ENCODE measurements at regions not wholly inside any gene's neighbourhood (a gene's known extent, or its start where the extent isn't known, plus 50 kb on each side); places are given as distances from the start of the nearest gene placed in this dataset.

DNA sequence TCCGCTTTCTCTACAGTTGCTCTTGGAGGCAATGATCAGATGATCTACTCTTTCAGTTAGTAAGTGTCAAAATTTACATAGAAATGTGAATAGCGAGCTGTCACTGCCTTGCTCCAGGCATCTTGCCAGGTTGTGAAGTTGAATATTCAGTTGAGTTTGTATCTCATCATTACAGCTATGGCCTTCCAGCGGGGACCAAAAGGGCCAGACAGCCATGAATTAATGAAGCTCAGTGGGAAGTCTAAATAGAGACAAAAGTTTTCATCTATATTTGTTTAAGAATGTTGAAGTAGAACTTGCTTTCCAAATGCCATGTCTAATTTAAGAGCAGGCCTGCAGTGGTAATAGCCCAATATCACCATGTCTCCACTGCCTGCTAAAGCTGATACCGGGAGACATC, 387.8 kb downstream of the FLRT2 start:
- DNase-seq (no peak), ATAC-seq (no peak)
- intact Hi-C loops (cut with DNase I) = no loop called here
- Histone ChIP-seq H3K9me3 (ENCODE audit: control insufficient read depth, low read length) (no peaks in the 10 kb centered on the region), H3K27me3 (ENCODE audit: control insufficient read depth, insufficient read depth) (no peaks in the 10 kb centered on the region), H3K4me1 (ENCODE audit: control insufficient read depth, insufficient read depth, low read length) (no peaks in the 10 kb centered on the region), H3K4me3 (ENCODE audit: low read length) (no peak overlapping the region), H3K27ac (ENCODE audit: low read length) (no peak overlapping the region)
- WGBS = 78% methylated on average over 4 of the region's 4 CpGs

DNA sequence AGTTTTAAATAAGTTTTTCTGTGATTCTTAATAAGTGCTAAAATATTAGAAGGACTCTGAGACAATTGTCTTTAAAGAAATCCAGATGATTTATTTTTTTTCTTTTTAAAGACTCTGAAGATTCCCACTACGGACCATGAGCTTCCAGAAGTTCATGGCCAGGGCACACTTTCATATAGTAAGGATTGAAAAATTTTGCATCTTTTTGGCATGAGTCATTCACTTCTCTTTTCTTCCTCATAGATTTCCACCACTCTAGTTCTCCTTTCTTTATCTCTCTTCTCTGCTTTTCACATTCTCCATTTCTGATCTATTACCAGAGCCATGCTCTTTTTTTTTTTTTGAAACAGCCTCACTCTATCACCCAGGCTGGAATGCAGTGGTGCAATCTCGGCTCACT, 385.8 kb downstream of the FLRT2 start:
- Histone ChIP-seq H3K27me3 (ENCODE audit: control insufficient read depth, insufficient read depth) (no peaks in the 10 kb centered on the region), H3K9me3 (ENCODE audit: control insufficient read depth, low read length) (no peaks in the 10 kb centered on the region), H3K4me3 (ENCODE audit: low read length) (no peak overlapping the region), H3K4me1 (ENCODE audit: control insufficient read depth, insufficient read depth, low read length) (no peaks in the 10 kb centered on the region), H3K27ac (ENCODE audit: low read length) (no peak overlapping the region)
- intact Hi-C loops (cut with DNase I) = no loop called here
- WGBS = 63% methylated on average over 2 of the region's 2 CpGs
- DNase-seq = no peak
- ATAC-seq = no peak

DNA sequence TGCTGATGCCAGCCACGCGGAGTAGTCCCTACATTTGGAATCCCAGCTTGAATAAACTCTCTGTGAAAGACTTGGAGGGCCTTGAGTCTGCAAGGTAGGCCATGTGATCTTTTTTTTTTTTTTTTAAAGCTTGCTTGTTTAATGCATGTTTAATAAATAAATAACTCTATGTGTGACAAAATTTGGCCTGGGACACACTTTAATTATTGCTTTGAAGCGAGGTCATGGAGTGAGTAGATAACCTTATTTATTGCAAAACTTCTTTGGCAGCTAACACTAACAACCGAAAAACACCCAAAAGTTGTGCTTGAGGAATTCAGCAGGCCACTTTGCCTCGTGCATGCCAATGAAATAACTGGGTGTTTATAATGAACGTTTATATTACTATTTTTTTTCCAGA, 382.2 kb downstream of the FLRT2 start:
- no peak for DNase-seq
- H3K27ac ChIP-seq (ENCODE audit: low read length) = no peak overlapping the region
- ATAC-seq = no peak
- no peaks in the 10 kb centered on the region for H3K27me3 ChIP-seq (ENCODE audit: control insufficient read depth, insufficient read depth)
- WGBS = 71% methylated on average over 6 of the region's 6 CpGs
- H3K9me3 ChIP-seq (ENCODE audit: control insufficient read depth, low read length) = no peaks in the 10 kb centered on the region
- H3K4me3 ChIP-seq (ENCODE audit: low read length) = no peak overlapping the region
- no peaks in the 10 kb centered on the region for H3K4me1 ChIP-seq (ENCODE audit: control insufficient read depth, insufficient read depth, low read length)
- intact Hi-C loops (cut with DNase I) = no loop called here

DNA sequence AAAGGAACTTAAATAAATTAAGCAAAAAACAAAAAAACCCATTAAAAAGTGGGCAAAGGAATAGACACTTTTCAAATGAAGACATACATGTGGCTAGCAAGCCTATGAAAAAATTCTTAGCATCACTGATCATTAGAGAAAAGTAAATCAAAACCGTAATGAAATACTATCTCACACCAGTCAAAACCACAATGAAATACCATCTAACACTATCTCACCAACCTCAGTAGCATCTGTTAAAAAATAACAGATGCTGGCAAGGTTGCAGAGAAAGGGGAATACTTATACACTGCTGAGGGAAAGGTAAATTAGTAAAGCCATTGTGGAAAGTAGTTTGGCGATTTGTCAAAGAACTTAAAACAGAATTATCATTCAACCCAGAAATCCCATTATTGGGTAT, 381.1 kb downstream of the FLRT2 start:
- WGBS = 93% methylated on average over 2 of the region's 2 CpGs
- DNase-seq = no peak
- ATAC-seq = no peak
- Histone ChIP-seq H3K4me3 (ENCODE audit: low read length) (no peak overlapping the region), H3K27me3 (ENCODE audit: control insufficient read depth, insufficient read depth) (no peaks in the 10 kb centered on the region), H3K27ac (ENCODE audit: low read length) (no peak overlapping the region), H3K4me1 (ENCODE audit: control insufficient read depth, insufficient read depth, low read length) (no peaks in the 10 kb centered on the region), H3K9me3 (ENCODE audit: control insufficient read depth, low read length) (no peaks in the 10 kb centered on the region)
- intact Hi-C loops (cut with DNase I) = no loop called here

DNA sequence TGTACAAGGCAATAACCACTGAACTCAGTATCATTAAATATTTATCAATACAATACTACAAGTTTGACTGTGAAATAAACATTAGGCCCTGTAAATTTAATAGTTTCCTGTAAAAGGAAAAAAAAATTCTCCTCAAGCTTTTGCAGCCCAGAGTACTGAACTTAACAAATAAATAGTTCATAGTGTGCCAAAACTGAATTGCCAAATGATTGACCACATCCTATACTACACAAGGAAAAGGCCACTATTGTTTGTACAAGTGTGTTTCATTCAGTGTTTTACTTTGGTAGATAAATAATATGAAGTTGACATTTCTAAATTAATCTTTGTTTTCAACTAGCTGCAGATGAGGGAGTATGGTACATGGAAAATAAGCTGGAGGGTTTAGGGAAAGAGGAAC, 379.6 kb downstream of the FLRT2 start:
- Histone ChIP-seq H3K27ac (ENCODE audit: low read length) (no peak overlapping the region), H3K4me1 (ENCODE audit: control insufficient read depth, insufficient read depth, low read length) (no peaks in the 10 kb centered on the region), H3K9me3 (ENCODE audit: control insufficient read depth, low read length) (no peaks in the 10 kb centered on the region), H3K4me3 (ENCODE audit: low read length) (no peak overlapping the region), H3K27me3 (ENCODE audit: control insufficient read depth, insufficient read depth) (no peaks in the 10 kb centered on the region)
- intact Hi-C loops (cut with DNase I) = no loop called here
- DNase-seq = no peak
- no peak for ATAC-seq

DNA sequence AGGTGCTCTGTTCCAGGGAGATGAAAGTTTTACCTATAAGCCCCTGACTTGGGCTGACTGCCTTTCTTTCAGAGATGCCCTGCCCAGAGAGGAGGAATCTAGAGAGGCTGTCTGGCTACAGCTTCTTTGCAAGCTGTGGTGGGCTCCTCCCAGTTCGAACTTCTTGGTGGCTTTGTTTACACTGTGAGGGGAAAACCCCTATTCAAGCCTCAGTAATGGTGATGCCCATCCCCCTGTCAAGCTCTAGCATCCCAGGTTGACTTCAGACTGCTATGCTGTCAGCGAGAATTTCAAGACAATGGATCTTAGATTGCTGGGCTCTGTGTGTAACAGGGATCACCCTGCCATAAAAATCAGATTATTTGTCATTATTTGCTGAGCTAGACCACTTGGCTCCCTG, 377.6 kb downstream of the FLRT2 start:
- Histone ChIP-seq H3K4me1 (ENCODE audit: control insufficient read depth, insufficient read depth, low read length) (no peaks in the 10 kb centered on the region), H3K4me3 (ENCODE audit: low read length) (no peak overlapping the region), H3K9me3 (ENCODE audit: control insufficient read depth, low read length) (no peaks in the 10 kb centered on the region), H3K27me3 (ENCODE audit: control insufficient read depth, insufficient read depth) (no peaks in the 10 kb centered on the region), H3K27ac (ENCODE audit: low read length) (no peak overlapping the region)
- intact Hi-C loops (cut with DNase I) = no loop called here
- WGBS = 60% methylated on average over 2 of the region's 2 CpGs
- ATAC-seq (no peak), DNase-seq (no peak)

DNA sequence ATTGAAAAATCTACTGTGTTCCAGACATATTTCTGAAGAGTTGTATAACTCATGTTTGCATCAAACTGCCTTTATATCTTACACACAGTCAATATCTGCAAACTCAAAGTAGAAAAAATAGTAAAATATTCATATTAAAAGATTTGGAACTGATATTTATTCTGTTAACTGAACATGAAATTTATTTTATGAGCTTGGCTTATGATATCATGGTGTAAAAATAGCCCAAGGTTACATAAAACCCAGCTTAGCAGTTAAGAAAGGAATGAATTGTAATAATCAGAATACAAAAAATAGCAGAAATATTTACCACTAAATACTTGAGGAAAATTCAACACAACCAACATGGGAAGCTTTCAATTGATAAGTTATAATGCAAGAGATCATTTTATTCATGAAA, 367.9 kb downstream of the FLRT2 start:
- no peak overlapping the region for H3K27ac ChIP-seq (ENCODE audit: low read length)
- DNase-seq = no peak
- H3K27me3 ChIP-seq (ENCODE audit: control insufficient read depth, insufficient read depth) = no peaks in the 10 kb centered on the region
- H3K9me3 ChIP-seq (ENCODE audit: control insufficient read depth, low read length) = no peaks in the 10 kb centered on the region
- no peak overlapping the region for H3K4me3 ChIP-seq (ENCODE audit: low read length)
- intact Hi-C loops (cut with DNase I) = no loop called here
- ATAC-seq = no peak
- no peaks in the 10 kb centered on the region for H3K4me1 ChIP-seq (ENCODE audit: control insufficient read depth, insufficient read depth, low read length)

DNA sequence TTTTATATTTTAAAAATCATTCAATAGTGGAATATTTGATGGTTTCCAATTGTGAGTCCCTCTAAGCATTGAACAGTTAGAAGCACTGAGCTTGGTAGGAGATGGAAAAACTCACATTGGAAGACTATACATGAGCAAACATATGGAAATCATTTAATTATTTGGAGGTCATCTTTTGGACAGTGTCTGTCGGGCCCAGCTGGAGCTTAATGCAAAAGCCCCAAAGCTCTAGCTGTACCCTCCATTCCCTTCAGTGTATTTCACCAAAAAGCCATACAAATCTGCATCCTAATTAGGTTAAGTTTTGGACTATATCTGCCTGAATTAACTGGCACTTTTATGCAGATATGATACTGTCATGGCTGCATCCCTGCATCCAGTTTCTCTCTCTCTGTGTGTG, 365.7 kb downstream of the FLRT2 start:
- intact Hi-C loops (cut with DNase I) = no loop called here
- no peaks in the 10 kb centered on the region for H3K9me3 ChIP-seq (ENCODE audit: control insufficient read depth, low read length)
- WGBS = 61% methylated on average over 1 of the region's 1 CpG
- no peak overlapping the region for H3K27ac ChIP-seq (ENCODE audit: low read length)
- H3K4me1 ChIP-seq (ENCODE audit: control insufficient read depth, insufficient read depth, low read length) = no peaks in the 10 kb centered on the region
- no peak overlapping the region for H3K4me3 ChIP-seq (ENCODE audit: low read length)
- no peak for ATAC-seq
- H3K27me3 ChIP-seq (ENCODE audit: control insufficient read depth, insufficient read depth) = no peaks in the 10 kb centered on the region
- DNase-seq = no peak

DNA sequence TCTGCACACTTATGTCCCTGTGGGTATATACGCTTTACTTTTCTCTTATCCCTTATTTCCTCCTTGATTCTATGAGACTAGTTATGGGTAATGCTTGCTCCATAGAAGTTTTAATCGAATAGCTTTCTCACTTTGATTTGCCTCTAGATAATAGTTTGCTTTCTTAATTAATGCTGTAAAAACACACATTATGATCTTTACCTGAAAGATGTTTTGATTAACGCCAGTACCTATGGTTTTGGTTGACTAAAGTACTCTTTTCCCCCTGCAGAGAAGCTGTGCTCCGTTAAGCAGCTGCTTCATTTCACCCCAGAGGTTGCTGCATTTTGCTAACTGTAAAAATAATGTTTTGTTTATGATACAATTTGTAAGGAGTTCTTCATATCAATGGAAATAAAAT, 362.3 kb downstream of the FLRT2 start:
- no peaks in the 10 kb centered on the region for H3K9me3 ChIP-seq (ENCODE audit: control insufficient read depth, low read length)
- WGBS = 72% methylated on average over 4 of the region's 4 CpGs
- ATAC-seq = no peak

DNA sequence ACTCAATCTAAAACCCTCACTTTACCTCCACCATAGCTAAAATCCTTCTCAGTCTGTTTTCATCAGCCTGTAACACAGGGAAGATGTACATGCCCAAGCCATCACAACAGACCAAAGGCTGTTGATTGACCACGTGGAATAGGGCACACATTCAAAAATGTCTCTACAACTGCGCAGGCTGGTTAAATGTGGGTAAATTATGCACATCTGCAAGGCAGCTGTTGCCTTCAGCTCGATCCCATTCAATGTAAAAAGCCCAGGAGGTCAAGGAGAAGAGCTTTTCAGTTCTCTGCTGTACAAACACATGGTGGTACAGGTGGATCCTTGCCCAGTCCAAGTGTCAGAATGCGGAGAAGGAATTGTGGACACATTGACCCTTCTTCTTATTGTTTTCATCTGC, 354.0 kb downstream of the FLRT2 start:
- H3K4me3 ChIP-seq (ENCODE audit: low read length) = no peak overlapping the region
- no peak for ATAC-seq
- H3K27ac ChIP-seq (ENCODE audit: low read length) = no peak overlapping the region
- H3K27me3 ChIP-seq (ENCODE audit: control insufficient read depth, insufficient read depth) = no peaks in the 10 kb centered on the region
- DNase-seq = no peak
- intact Hi-C loops (cut with DNase I) = no loop called here
- 70% methylated on average over 4 of the region's 4 CpGs for WGBS
- no peaks in the 10 kb centered on the region for H3K4me1 ChIP-seq (ENCODE audit: control insufficient read depth, insufficient read depth, low read length)
- H3K9me3 ChIP-seq (ENCODE audit: control insufficient read depth, low read length) = no peaks in the 10 kb centered on the region

More for the DNA sequence above, 362.3 kb downstream of the FLRT2 start:
- Histone ChIP-seq H3K4me1 (ENCODE audit: control insufficient read depth, insufficient read depth, low read length) (no peaks in the 10 kb centered on the region), H3K27ac (ENCODE audit: low read length) (no peak overlapping the region), H3K27me3 (ENCODE audit: control insufficient read depth, insufficient read depth) (no peaks in the 10 kb centered on the region), H3K4me3 (ENCODE audit: low read length) (no peak overlapping the region)
- intact Hi-C loops (cut with DNase I) = no loop called here
- DNase-seq = no peak

DNA sequence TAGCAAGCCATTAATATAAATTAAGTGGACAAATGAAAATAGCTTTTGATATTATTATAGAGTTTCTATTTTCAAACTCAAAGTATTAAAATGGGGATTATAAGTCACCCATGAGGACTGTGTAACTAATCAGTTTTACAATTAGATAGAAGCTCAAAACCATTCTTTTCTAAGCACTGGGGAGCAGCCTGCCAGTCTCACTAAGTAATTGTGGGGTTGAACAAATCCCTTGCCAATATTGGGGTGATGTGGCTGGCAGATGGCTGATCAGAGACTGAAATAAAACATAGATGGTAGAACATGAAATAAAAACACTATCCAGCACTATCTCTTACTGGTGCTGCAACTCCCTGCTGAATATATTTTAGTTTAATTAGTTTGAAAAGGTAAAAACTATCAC, 353.2 kb downstream of the FLRT2 start:
- Histone ChIP-seq H3K27ac (ENCODE audit: low read length) (no peak overlapping the region), H3K9me3 (ENCODE audit: control insufficient read depth, low read length) (no peaks in the 10 kb centered on the region), H3K4me3 (ENCODE audit: low read length) (no peak overlapping the region), H3K4me1 (ENCODE audit: control insufficient read depth, insufficient read depth, low read length) (no peaks in the 10 kb centered on the region), H3K27me3 (ENCODE audit: control insufficient read depth, insufficient read depth) (no peaks in the 10 kb centered on the region)
- ATAC-seq (no peak), DNase-seq (no peak)
- intact Hi-C loops (cut with DNase I) = no loop called here

DNA sequence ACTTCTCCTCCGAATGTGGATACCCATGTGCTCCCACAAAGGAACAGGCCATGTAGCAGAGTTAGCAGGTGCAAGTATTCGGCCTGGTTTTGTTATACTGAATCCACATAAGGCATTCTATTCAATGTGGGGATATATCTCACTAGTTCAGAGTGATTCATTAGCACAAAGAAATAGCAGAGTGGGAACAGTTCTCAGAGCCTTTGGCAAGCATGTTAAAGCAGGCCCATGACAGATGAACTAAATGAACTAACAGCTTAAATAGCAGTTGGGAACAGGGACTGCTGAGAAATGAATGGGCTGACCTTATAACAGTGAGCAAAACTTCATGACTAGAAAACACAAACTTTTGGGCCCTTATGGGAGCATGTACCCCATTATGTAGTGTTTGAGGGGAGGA, 352.0 kb downstream of the FLRT2 start:
- ATAC-seq (no peak), DNase-seq (no peak)
- WGBS = 94% methylated on average over 2 of the region's 2 CpGs
- Histone ChIP-seq H3K27me3 (ENCODE audit: control insufficient read depth, insufficient read depth) (no peaks in the 10 kb centered on the region), H3K9me3 (ENCODE audit: control insufficient read depth, low read length) (no peaks in the 10 kb centered on the region), H3K27ac (ENCODE audit: low read length) (no peak overlapping the region), H3K4me1 (ENCODE audit: control insufficient read depth, insufficient read depth, low read length) (no peaks in the 10 kb centered on the region), H3K4me3 (ENCODE audit: low read length) (no peak overlapping the region)
- intact Hi-C loops (cut with DNase I) = no loop called here
